H9 (cell line): ENCODE measurements at regions not wholly inside any gene's neighbourhood (a gene's known extent, or its start where the extent isn't known, plus 50 kb on each side); places are given as distances from the start of the nearest gene placed in this dataset.

ENCODE experiments used
- DNase-seq: peaks from one replicate; pipeline ENCODE4 v3.0.0-alpha.2; 2017
- H2AFZ ChIP-seq: one replicate; pipeline ENCODE4 v1.6.1; 2013; ENCODE audit warnings: mild to moderate bottlenecking, low read length, control low read depth, moderate library complexity
- H2AK5ac ChIP-seq: 2 replicates; pipeline ENCODE4 v1.6.1; 2013; ENCODE audit warnings: low read length, control low read depth, mixed read lengths; ENCODE audit not compliant: insufficient read length
- H2BK120ac ChIP-seq: one replicate; pipeline ENCODE4 v1.6.1; 2013; ENCODE audit warnings: low read depth, mild to moderate bottlenecking, low read length, control low read depth, inconsistent platforms; ENCODE audit not compliant: poor library complexity, severe bottlenecking
- H2BK12ac ChIP-seq: 2 replicates; pipeline ENCODE4 v1.6.1; 2013; ENCODE audit warnings: low read length, control low read depth, mixed read lengths, low read depth; ENCODE audit not compliant: insufficient read length
- H2BK15ac ChIP-seq: 2 replicates; pipeline ENCODE4 v1.6.1; 2013; ENCODE audit warnings: low read depth, low read length, control low read depth
- H2BK20ac ChIP-seq: one replicate; pipeline ENCODE4 v1.6.1; 2013; ENCODE audit warnings: low read depth, mild to moderate bottlenecking, low read length, control low read depth, inconsistent platforms; ENCODE audit not compliant: poor library complexity, severe bottlenecking
- H2BK5ac ChIP-seq: 2 replicates; pipeline ENCODE4 v1.6.1; 2013; ENCODE audit warnings: low read length, control low read depth, mixed read lengths; ENCODE audit not compliant: insufficient read length
- H3K14ac ChIP-seq: 2 replicates; pipeline ENCODE4 v1.6.1; 2013; ENCODE audit warnings: low read length, control low read depth; ENCODE audit not compliant: insufficient read depth
- H3K18ac ChIP-seq: 2 replicates; pipeline ENCODE4 v1.6.1; 2013; ENCODE audit warnings: low read depth, mild to moderate bottlenecking, mixed read lengths, low read length, control low read depth; ENCODE audit not compliant: insufficient read length
- H3K23ac ChIP-seq: 2 replicates; pipeline ENCODE4 v1.6.1; 2013; ENCODE audit warnings: low read length, control low read depth, mixed read lengths, low read depth; ENCODE audit not compliant: insufficient read length
- H3K23me2 ChIP-seq: 2 replicates; pipeline ENCODE4 v1.6.1; 2013; ENCODE audit warnings: low read depth, mild to moderate bottlenecking, mixed read lengths, low read length, control low read depth; ENCODE audit not compliant: insufficient read length, poor library complexity, severe bottlenecking
- H3K27ac ChIP-seq: 2 replicates; pipeline ENCODE4 v1.5.1; 2013; ENCODE audit warnings: low read length, control low read depth, mixed read lengths, low read depth; ENCODE audit not compliant: insufficient read length
- H3K27me3 ChIP-seq: 2 replicates; pipeline ENCODE4 v1.6.1; 2013; ENCODE audit warnings: low read length, control low read depth, inconsistent platforms; ENCODE audit not compliant: insufficient read depth
- H3K4ac ChIP-seq: 2 replicates; pipeline ENCODE4 v1.6.1; 2013; ENCODE audit warnings: low read depth, mild to moderate bottlenecking, control low read depth, inconsistent platforms, low read length, moderate library complexity
- H3K4me1 ChIP-seq: 2 replicates; pipeline ENCODE4 v1.6.1; 2013; ENCODE audit warnings: low read length, control low read depth, inconsistent platforms; ENCODE audit not compliant: insufficient read depth
- H3K4me2 ChIP-seq: 2 replicates; pipeline ENCODE4 v1.6.1; 2013; ENCODE audit warnings: low read length, control low read depth, mixed read lengths; ENCODE audit not compliant: insufficient read length, insufficient read depth
- H3K56ac ChIP-seq: 2 replicates; pipeline ENCODE4 v1.6.1; 2013; ENCODE audit warnings: low read depth, mild to moderate bottlenecking, mixed read lengths, low read length, control low read depth; ENCODE audit not compliant: insufficient read length
- H3K79me1 ChIP-seq: 2 replicates; pipeline ENCODE4 v1.6.1; 2013; ENCODE audit warnings: low read depth, mild to moderate bottlenecking, moderate library complexity, low read length, control low read depth, inconsistent platforms; ENCODE audit not compliant: insufficient read depth, poor library complexity, severe bottlenecking
- H3K79me2 ChIP-seq: 2 replicates; pipeline ENCODE4 v1.6.1; 2013; ENCODE audit warnings: low read length, control low read depth, inconsistent platforms; ENCODE audit not compliant: insufficient read depth
- H3K9ac ChIP-seq: 2 replicates; pipeline ENCODE4 v1.6.1; 2013; ENCODE audit warnings: low read length, control low read depth, mixed read lengths; ENCODE audit not compliant: insufficient read length; ENCODE audit errors: extremely low read depth
- H3K9me3 ChIP-seq: one replicate; pipeline ENCODE4 v1.6.1; 2013; ENCODE audit warnings: low read depth, low read length, inconsistent platforms; ENCODE audit not compliant: control insufficient read depth
- H3T11ph ChIP-seq: one replicate; pipeline ENCODE4 v1.6.1; 2013; ENCODE audit warnings: mild to moderate bottlenecking, low read length, control low read depth, inconsistent platforms
- H4K20me1 ChIP-seq: one replicate; pipeline ENCODE4 v1.6.1; 2013; ENCODE audit not compliant: control insufficient read depth, insufficient read length, insufficient read depth
- H4K5ac ChIP-seq: 2 replicates; pipeline ENCODE4 v1.6.1; 2013; ENCODE audit warnings: low read depth, mild to moderate bottlenecking, mixed read lengths, low read length, control low read depth; ENCODE audit not compliant: insufficient read length
- H4K8ac ChIP-seq: replicated peaks from 2 replicates; pipeline ENCODE4 v1.6.1; 2013; ENCODE audit warnings: low read length, control low read depth, mixed read lengths, low read depth; ENCODE audit not compliant: insufficient read length
- H4K91ac ChIP-seq: 2 replicates; pipeline ENCODE4 v1.6.1; 2013; ENCODE audit warnings: low read depth, mild to moderate bottlenecking, moderate library complexity, mixed read lengths, low read length, control low read depth; ENCODE audit not compliant: insufficient read length
- H3K27ac Mint-ChIP-seq, 3 experiments: 2 replicates in 2 of 3; 3 replicates in 1 of 3; pipeline ENCODE4 v1.8.0; 2020 to 2021; ENCODE audit warnings: mixed read lengths in 3 of 3, mild to moderate bottlenecking in 1 of 3, moderate library complexity in 1 of 3
- H3K27me3 Mint-ChIP-seq: 2 replicates; pipeline ENCODE4 v1.8.0; 2021; ENCODE audit warnings: low read depth, mild to moderate bottlenecking, moderate library complexity, mixed read lengths
- H3K36me3 Mint-ChIP-seq, 3 experiments: 2 replicates in 2 of 3; 3 replicates in 1 of 3; pipeline ENCODE4 v1.8.0; 2020 to 2021; ENCODE audit warnings: low read depth in 3 of 3, mixed read lengths in 3 of 3; ENCODE audit not compliant: insufficient read depth in 1 of 3
- H3K4me1 Mint-ChIP-seq, 2 experiments: 2 replicates each; pipeline ENCODE4 v1.8.0; 2020; ENCODE audit warnings: mixed read lengths in 2 of 2
- H3K4me3 Mint-ChIP-seq, 2 experiments: 2 replicates in 1 of 2; 3 replicates in 1 of 2; pipeline ENCODE4 v1.8.0; 2020 to 2021; ENCODE audit warnings: mild to moderate bottlenecking in 2 of 2, mixed read lengths in 2 of 2, moderate library complexity in 1 of 2
- H3K9me3 Mint-ChIP-seq, 2 experiments: 2 replicates in 1 of 2; 3 replicates in 1 of 2; pipeline ENCODE4 v1.8.0; 2020; ENCODE audit warnings: mild to moderate bottlenecking in 2 of 2, mixed read lengths in 2 of 2, moderate library complexity in 1 of 2
- CTCF ChIP-seq: fragments of 200-600 bp; sonication (generic); conservative IDR thresholded peaks from 3 replicates; pipeline ENCODE4 v1.8.0; 2021; ENCODE audit warnings: antibody characterized with exemption, mild to moderate bottlenecking
- WGBS: extraction: QIAGEN DNeasy Blood & Tissue Kit; methylation state at CpG from one replicate; pipeline ENCODE4 v1.1.7; 2013; ENCODE audit warnings: missing lambda C conversion rate, low lambda C conversion rate, mixed read lengths; ENCODE audit not compliant: insufficient read length; ENCODE audit errors: extremely low coverage; 5-methylcytosine and 5-hydroxymethylcytosine counted together

DNA sequence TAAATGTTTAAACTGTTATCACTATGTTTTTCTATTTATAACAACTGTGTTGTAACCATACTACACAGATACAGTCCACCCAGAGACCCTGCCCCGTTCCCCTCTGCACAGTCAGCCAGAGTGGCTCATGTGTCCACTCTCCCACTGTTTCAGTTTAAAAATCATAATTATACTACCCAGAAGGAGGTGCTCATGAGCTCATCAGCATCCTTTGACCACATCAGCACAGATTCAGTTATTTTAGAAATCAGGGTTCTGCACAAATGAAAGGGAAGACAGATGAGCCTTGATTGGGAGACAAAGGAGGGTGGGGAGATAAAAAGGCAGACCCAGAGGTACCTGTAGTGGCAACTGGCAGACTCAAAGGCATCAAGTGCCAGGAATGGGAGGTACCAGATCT is 124.3 kb downstream of the RCN1 start:
- H2BK20ac ChIP-seq, result no peak overlapping the region
- H3K14ac ChIP-seq, result no peak overlapping the region
- no peak overlapping the region for H3K27ac Mint-ChIP-seq
- no peaks in the 10 kb centered on the region for H3K27me3 ChIP-seq
- H4K20me1 ChIP-seq, result no peaks in the 10 kb centered on the region
- WGBS, result no CpG with 5 or more reads among the region's 1 CpG
- no peaks in the 10 kb centered on the region; the same call in 1 of the 2 replicates for H3K27me3 Mint-ChIP-seq
- no peaks in the 10 kb centered on the region for H3K23me2 ChIP-seq
- DNase-seq, result no peak
- H3K56ac ChIP-seq, result no peak overlapping the region
- no peak overlapping the region for H3K18ac ChIP-seq
- no peak overlapping the region for H3K9ac ChIP-seq
- no peaks in the 10 kb centered on the region for H3K4me1 ChIP-seq
- no peak overlapping the region for H4K5ac ChIP-seq
- peaks cover 5 to 19% of the 10 kb centered on the region in 2 experiments; a peak in 3 of 4 replicates for H3K4me1 Mint-ChIP-seq
- H3T11ph ChIP-seq, result no peak overlapping the region
- no peaks in the 10 kb centered on the region for H3K36me3 Mint-ChIP-seq
- H2BK12ac ChIP-seq, result no peak overlapping the region
- H3K23ac ChIP-seq, result no peak overlapping the region
- H3K9me3 ChIP-seq, result no peaks in the 10 kb centered on the region
- no peak overlapping the region for H2BK15ac ChIP-seq
- H3K79me1 ChIP-seq, result no peaks in the 10 kb centered on the region
- no peak overlapping the region for H4K91ac ChIP-seq
- H2BK120ac ChIP-seq, result no peak overlapping the region
- H3K4me3 Mint-ChIP-seq, result no peak overlapping the region
- TF ChIP-seq CTCF, result 0 out of 3 replicates have a peak, but pooled peaks have one; percentile 14
- no peak overlapping the region for H3K27ac ChIP-seq
- no peak overlapping the region for H4K8ac ChIP-seq
- no peak overlapping the region for H3K4ac ChIP-seq
- H2BK5ac ChIP-seq, result no peak overlapping the region
- H2AK5ac ChIP-seq, result no peak overlapping the region
- no peak overlapping the region for H3K4me2 ChIP-seq
- no peaks in the 10 kb centered on the region; a peak in 1 of 5 replicates for H3K9me3 Mint-ChIP-seq
- no peak overlapping the region for H2AFZ ChIP-seq
- H3K79me2 ChIP-seq, result no peaks in the 10 kb centered on the region
